HepG2 (cell line): ENCODE measurements at regions not wholly inside any gene's neighbourhood (a gene's known extent, or its start where the extent isn't known, plus 50 kb on each side); places are given as distances from the start of the nearest gene placed in this dataset.

ENCODE experiments used
- CREM ChIP-seq, 2 experiments: sonication (generic) in 1 of 2; formaldehyde crosslinking in 1 of 2; IDR thresholded peaks; 2 replicates each; pipeline versions ENCODE4 v1.4.0 to v1.6.1; 2016 to 2020; ENCODE audit warnings: antibody characterized with exemption in 1 of 2, mild to moderate bottlenecking in 1 of 2, missing genetic modification reagents in 1 of 2
- MXI1 ChIP-seq: IDR thresholded peaks from 3 replicates; pipeline ENCODE4 v1.6.1; 2012; ENCODE audit warnings: low read depth, low read length, inconsistent platforms, borderline replicate concordance
- NAIF1 ChIP-seq: sonication (generic); formaldehyde crosslinking; IDR thresholded peaks from 2 replicates; pipeline ENCODE4 v1.5.0; 2020; ENCODE audit warnings: mild to moderate bottlenecking, missing genetic modification reagents, borderline replicate concordance
- NFE2L2 ChIP-seq: fragments of 150-350 bp; IDR thresholded peaks from 2 replicates; pipeline ENCODE4 v1.6.1; 2014; ENCODE audit warnings: low read length
- NFYB ChIP-seq: sonication (generic); formaldehyde crosslinking; IDR thresholded peaks from 2 replicates; pipeline ENCODE4 v1.4.0; 2020; ENCODE audit warnings: missing genetic modification reagents
- PHF8 ChIP-seq: sonication (generic); formaldehyde crosslinking; IDR thresholded peaks from 2 replicates; pipeline ENCODE4 v1.5.0; 2020; ENCODE audit warnings: missing genetic modification reagents
- ZNF274 ChIP-seq: sonication (generic); formaldehyde crosslinking; IDR thresholded peaks from 2 replicates; pipeline ENCODE4 v1.5.1; 2020; ENCODE audit warnings: mild to moderate bottlenecking, missing genetic modification reagents
- ZNF451 ChIP-seq: sonication (generic); formaldehyde crosslinking; IDR thresholded peaks from 2 replicates; pipeline ENCODE4 v1.5.0; 2020; ENCODE audit warnings: mild to moderate bottlenecking, missing genetic modification reagents
- ZNF670 ChIP-seq: sonication (generic); formaldehyde crosslinking; IDR thresholded peaks from 2 replicates; pipeline ENCODE4 v1.8.0; 2022; ENCODE audit warnings: mild to moderate bottlenecking, missing genetic modification reagents, borderline replicate concordance
- ZNF747 ChIP-seq: sonication (generic); formaldehyde crosslinking; IDR thresholded peaks from 2 replicates; pipeline ENCODE4 v1.8.1; 2023; ENCODE audit warnings: missing genetic modification reagents, mild to moderate bottlenecking, borderline replicate concordance
- TF ChIP-seq, protein P1 (sequence below): sonication (generic); formaldehyde crosslinking; IDR thresholded peaks from 2 replicates; pipeline ENCODE4 v1.5.0; 2020; ENCODE audit warnings: mild to moderate bottlenecking, missing genetic modification reagents, moderate library complexity
- TF ChIP-seq, protein P2 (sequence below): sonication (generic); formaldehyde crosslinking; IDR thresholded peaks from 2 replicates; pipeline ENCODE4 v1.4.0; 2020; ENCODE audit warnings: missing genetic modification reagents
- TF ChIP-seq, protein P3 (sequence below): sonication (generic); formaldehyde crosslinking; IDR thresholded peaks from 2 replicates; pipeline ENCODE4 v1.4.0; 2020; ENCODE audit warnings: missing genetic modification reagents

DNA sequence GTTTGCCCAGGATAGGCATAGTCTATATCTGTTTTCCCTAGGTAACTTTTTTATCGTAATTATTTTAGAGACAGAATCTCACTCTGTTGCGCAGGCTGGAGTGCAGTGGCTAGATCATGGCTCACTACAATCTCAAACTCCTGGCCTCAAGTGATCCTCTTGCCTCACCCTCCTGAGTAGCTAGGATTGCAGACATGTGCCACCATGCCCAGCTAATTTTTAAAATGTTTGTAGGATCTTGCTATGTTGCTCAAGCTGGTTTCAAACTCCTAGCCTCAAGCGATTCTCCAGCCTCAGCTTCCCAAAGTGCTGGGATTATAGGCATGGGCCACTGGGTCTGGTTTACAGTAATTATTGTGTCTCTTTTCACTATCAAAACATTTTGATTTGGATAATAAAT lies 58.6 kb upstream of the SOX13 start:
- TF ChIP-seq, protein P1, sequence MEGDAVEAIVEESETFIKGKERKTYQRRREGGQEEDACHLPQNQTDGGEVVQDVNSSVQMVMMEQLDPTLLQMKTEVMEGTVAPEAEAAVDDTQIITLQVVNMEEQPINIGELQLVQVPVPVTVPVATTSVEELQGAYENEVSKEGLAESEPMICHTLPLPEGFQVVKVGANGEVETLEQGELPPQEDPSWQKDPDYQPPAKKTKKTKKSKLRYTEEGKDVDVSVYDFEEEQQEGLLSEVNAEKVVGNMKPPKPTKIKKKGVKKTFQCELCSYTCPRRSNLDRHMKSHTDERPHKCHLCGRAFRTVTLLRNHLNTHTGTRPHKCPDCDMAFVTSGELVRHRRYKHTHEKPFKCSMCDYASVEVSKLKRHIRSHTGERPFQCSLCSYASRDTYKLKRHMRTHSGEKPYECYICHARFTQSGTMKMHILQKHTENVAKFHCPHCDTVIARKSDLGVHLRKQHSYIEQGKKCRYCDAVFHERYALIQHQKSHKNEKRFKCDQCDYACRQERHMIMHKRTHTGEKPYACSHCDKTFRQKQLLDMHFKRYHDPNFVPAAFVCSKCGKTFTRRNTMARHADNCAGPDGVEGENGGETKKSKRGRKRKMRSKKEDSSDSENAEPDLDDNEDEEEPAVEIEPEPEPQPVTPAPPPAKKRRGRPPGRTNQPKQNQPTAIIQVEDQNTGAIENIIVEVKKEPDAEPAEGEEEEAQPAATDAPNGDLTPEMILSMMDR (CRISPR knock-in tag) = no peak
- TF ChIP-seq, protein P2, sequence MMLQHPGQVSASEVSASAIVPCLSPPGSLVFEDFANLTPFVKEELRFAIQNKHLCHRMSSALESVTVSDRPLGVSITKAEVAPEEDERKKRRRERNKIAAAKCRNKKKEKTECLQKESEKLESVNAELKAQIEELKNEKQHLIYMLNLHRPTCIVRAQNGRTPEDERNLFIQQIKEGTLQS = no peak
- no peak for TF ChIP-seq NAIF1 (CRISPR knock-in tag)
- TF ChIP-seq CREM (IDR thresholded peaks at IDR 0.05) = no peak
- no peak for TF ChIP-seq CREM (CRISPR knock-in tag; IDR thresholded peaks at IDR 0.05)
- TF ChIP-seq NFYB (CRISPR knock-in tag) = no peak
- no peak for TF ChIP-seq PHF8 (CRISPR knock-in tag)
- no peak for TF ChIP-seq MXI1
- no peak for TF ChIP-seq ZNF747 (CRISPR knock-in tag)
- TF ChIP-seq ZNF670 (CRISPR knock-in tag) = no peak
- no peak for TF ChIP-seq ZNF451
- TF ChIP-seq ZNF274 (CRISPR knock-in tag) = no peak
- TF ChIP-seq, protein P3, sequence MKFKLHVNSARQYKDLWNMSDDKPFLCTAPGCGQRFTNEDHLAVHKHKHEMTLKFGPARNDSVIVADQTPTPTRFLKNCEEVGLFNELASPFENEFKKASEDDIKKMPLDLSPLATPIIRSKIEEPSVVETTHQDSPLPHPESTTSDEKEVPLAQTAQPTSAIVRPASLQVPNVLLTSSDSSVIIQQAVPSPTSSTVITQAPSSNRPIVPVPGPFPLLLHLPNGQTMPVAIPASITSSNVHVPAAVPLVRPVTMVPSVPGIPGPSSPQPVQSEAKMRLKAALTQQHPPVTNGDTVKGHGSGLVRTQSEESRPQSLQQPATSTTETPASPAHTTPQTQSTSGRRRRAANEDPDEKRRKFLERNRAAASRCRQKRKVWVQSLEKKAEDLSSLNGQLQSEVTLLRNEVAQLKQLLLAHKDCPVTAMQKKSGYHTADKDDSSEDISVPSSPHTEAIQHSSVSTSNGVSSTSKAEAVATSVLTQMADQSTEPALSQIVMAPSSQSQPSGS (CRISPR knock-in tag) = no peak
- TF ChIP-seq NFE2L2 = no peak
